ENCODE measurements at regions not wholly inside any gene's neighbourhood (a gene's known extent, or its start where the extent isn't known, plus 50 kb on each side); places are given as distances from the start of the nearest gene placed in this dataset.

DNA sequence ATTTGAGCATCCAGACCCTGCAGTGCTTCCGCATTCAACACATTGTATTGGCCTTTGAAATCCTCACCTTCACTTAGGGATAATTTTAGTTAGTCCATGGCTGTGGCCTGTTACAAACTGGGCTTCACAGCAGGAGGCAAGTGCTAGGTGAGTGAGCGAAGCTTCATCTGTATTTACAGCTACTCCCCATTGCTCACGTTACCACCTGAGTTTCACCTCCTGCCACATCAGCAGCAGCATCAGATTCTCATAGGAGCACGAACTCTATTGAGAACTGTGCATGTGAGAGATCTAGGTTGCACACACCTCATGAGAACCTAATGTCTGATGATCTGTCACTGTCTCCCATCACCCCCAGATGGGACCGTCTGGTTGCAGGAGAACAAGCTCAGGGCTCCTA is 222.1 kb upstream of the NR2F2 start (continued):
- TF ChIP-seq PRDM15 (CRISPR knock-in tag; IDR thresholded peaks at IDR 0.05) (no peak), TCF7 (CRISPR knock-in tag; IDR thresholded peaks at IDR 0.05; ENCODE audit: low read depth) (no peak), ZNF281 (CRISPR knock-in tag; IDR thresholded peaks at IDR 0.05) (no peak), MXD4 (CRISPR knock-in tag; IDR thresholded peaks at IDR 0.05; ENCODE audit: borderline replicate concordance) (no peak), ELF4 (CRISPR knock-in tag; IDR thresholded peaks at IDR 0.05; ENCODE audit: low read depth) (no peak), ZNF263 (CRISPR knock-in tag; IDR thresholded peaks at IDR 0.05; ENCODE audit: low read depth) (no peak), ETV6 (CRISPR knock-in tag; IDR thresholded peaks at IDR 0.05) (no peak), IRF2 (CRISPR knock-in tag; IDR thresholded peaks at IDR 0.05; ENCODE audit: borderline replicate concordance, low read depth) (no peak)
- TF ChIP-seq, protein P1, sequence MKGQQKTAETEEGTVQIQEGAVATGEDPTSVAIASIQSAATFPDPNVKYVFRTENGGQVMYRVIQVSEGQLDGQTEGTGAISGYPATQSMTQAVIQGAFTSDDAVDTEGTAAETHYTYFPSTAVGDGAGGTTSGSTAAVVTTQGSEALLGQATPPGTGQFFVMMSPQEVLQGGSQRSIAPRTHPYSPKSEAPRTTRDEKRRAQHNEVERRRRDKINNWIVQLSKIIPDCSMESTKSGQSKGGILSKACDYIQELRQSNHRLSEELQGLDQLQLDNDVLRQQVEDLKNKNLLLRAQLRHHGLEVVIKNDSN (CRISPR knock-in tag; IDR thresholded peaks at IDR 0.05), result no peak
- TF ChIP-seq, protein P2, sequence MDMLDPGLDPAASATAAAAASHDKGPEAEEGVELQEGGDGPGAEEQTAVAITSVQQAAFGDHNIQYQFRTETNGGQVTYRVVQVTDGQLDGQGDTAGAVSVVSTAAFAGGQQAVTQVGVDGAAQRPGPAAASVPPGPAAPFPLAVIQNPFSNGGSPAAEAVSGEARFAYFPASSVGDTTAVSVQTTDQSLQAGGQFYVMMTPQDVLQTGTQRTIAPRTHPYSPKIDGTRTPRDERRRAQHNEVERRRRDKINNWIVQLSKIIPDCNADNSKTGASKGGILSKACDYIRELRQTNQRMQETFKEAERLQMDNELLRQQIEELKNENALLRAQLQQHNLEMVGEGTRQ (CRISPR knock-in tag; IDR thresholded peaks at IDR 0.05), result no peak
- TF ChIP-seq, protein P3, sequence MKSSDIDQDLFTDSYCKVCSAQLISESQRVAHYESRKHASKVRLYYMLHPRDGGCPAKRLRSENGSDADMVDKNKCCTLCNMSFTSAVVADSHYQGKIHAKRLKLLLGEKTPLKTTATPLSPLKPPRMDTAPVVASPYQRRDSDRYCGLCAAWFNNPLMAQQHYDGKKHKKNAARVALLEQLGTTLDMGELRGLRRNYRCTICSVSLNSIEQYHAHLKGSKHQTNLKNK (CRISPR knock-in tag; IDR thresholded peaks at IDR 0.05), result no peak

- no peak overlapping the region for H3K27ac Mint-ChIP-seq
- POLR2A ChIA-PET, result no interaction called here
- TF ChIP-seq TEAD1 (CRISPR knock-in tag; IDR thresholded peaks at IDR 0.05) (no peak), ZNF281 (CRISPR knock-in tag; IDR thresholded peaks at IDR 0.05) (no peak), ZNF423 (CRISPR knock-in tag; IDR thresholded peaks at IDR 0.05) (no peak)
- ATAC-seq (no peak), DNase-seq (ENCODE audit: low spot score) (no peak)
- H3K27me3 Mint-ChIP-seq (ENCODE audit: low read depth), result peaks cover 30% of the 10 kb centered on the region
- peaks cover 3% of the 10 kb centered on the region; the same call in 1 of the 2 replicates for H3K9me3 Mint-ChIP-seq
- CTCF ChIA-PET, result no interaction called here
- H3K36me3 Mint-ChIP-seq, result no peaks in the 10 kb centered on the region
- H3K4me3 Mint-ChIP-seq, result no peak overlapping the region
- no peaks in the 10 kb centered on the region for H3K4me1 Mint-ChIP-seq
These were observed 220.7 kb upstream of the NR2F2 start for GRCh38 chr15:96109820-96110219.
